ENCODE measurements at regions not wholly inside any gene's neighbourhood (a gene's known extent, or its start where the extent isn't known, plus 50 kb on each side); places are given as distances from the start of the nearest gene placed in this dataset.

DNA sequence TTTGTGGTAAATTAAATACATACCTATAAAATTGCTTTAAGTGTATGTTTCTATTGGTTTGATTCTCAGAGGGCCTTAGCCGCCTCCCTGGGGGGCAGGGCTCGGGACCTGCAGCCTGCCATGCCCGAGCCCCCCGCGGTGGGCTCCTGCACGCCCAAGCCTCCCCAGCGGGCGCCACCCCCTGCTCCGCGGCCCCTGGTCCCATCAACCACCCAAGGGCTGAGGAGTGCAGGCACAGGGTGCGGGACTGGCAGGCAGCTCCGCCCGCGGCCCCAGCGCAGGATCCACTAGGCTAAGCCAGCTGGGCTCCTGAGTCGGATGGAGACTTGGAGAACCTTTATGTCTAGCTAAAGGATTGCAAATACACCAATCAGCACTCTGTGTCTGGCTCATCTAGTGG is 108.3 kb upstream of the INPP4B start:
- no peak overlapping the region for H3K4me3 ChIP-seq (ENCODE audit: low read depth in 2 of 2, low read length in 2 of 2)
- POLR2A ChIA-PET, result no interaction called here
- no peaks in the 10 kb centered on the region for H3K36me3 ChIP-seq (ENCODE audit: control insufficient read depth, insufficient read depth, low read length)
- no peak for ATAC-seq
- no TSS peak for BruUV-seq (replicated peaks)
- no peak for DNase-seq (ENCODE audit: low read depth, low spot score)
- intact Hi-C loops (cut with micrococcal nuclease; ENCODE audit: unreplicated experiment) (no loop called here), in situ Hi-C loops (cut with HindIII; ENCODE audit: low pct_unique_long_range_greater_than_20kb, low sequenced_read_pairs) (no loop called here)
- no peaks in the 10 kb centered on the region for H3K27me3 ChIP-seq (ENCODE audit: control insufficient read depth, insufficient read depth, low read length)
- H3K9me3 ChIP-seq (ENCODE audit: control insufficient read depth, insufficient read depth, low read depth, low read length), result no peaks in the 10 kb centered on the region
- CTCF ChIA-PET, result no interaction called here
- TF ChIP-seq, protein P1, sequence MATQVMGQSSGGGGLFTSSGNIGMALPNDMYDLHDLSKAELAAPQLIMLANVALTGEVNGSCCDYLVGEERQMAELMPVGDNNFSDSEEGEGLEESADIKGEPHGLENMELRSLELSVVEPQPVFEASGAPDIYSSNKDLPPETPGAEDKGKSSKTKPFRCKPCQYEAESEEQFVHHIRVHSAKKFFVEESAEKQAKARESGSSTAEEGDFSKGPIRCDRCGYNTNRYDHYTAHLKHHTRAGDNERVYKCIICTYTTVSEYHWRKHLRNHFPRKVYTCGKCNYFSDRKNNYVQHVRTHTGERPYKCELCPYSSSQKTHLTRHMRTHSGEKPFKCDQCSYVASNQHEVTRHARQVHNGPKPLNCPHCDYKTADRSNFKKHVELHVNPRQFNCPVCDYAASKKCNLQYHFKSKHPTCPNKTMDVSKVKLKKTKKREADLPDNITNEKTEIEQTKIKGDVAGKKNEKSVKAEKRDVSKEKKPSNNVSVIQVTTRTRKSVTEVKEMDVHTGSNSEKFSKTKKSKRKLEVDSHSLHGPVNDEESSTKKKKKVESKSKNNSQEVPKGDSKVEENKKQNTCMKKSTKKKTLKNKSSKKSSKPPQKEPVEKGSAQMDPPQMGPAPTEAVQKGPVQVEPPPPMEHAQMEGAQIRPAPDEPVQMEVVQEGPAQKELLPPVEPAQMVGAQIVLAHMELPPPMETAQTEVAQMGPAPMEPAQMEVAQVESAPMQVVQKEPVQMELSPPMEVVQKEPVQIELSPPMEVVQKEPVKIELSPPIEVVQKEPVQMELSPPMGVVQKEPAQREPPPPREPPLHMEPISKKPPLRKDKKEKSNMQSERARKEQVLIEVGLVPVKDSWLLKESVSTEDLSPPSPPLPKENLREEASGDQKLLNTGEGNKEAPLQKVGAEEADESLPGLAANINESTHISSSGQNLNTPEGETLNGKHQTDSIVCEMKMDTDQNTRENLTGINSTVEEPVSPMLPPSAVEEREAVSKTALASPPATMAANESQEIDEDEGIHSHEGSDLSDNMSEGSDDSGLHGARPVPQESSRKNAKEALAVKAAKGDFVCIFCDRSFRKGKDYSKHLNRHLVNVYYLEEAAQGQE (IDR thresholded peaks at IDR 0.05; ENCODE audit: insufficient read depth in 1 of 2, low read depth in 2 of 2, low read length in 1 of 2), result no peak
- TF ChIP-seq, protein P2, sequence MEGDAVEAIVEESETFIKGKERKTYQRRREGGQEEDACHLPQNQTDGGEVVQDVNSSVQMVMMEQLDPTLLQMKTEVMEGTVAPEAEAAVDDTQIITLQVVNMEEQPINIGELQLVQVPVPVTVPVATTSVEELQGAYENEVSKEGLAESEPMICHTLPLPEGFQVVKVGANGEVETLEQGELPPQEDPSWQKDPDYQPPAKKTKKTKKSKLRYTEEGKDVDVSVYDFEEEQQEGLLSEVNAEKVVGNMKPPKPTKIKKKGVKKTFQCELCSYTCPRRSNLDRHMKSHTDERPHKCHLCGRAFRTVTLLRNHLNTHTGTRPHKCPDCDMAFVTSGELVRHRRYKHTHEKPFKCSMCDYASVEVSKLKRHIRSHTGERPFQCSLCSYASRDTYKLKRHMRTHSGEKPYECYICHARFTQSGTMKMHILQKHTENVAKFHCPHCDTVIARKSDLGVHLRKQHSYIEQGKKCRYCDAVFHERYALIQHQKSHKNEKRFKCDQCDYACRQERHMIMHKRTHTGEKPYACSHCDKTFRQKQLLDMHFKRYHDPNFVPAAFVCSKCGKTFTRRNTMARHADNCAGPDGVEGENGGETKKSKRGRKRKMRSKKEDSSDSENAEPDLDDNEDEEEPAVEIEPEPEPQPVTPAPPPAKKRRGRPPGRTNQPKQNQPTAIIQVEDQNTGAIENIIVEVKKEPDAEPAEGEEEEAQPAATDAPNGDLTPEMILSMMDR (IDR thresholded peaks at IDR 0.05), result no peak
- no peak for TF ChIP-seq SIN3A (IDR thresholded peaks at IDR 0.05; ENCODE audit: borderline replicate concordance, insufficient read depth, low read depth, low read length)
- TF ChIP-seq POLR2AphosphoS5 (IDR thresholded peaks at IDR 0.05; ENCODE audit: low read depth, low read length), result no peak
- no peak for TF ChIP-seq TCF7L2 (IDR thresholded peaks at IDR 0.05; ENCODE audit: low read depth, low read length)
- no peak overlapping the region for H3K27ac ChIP-seq (ENCODE audit: low read length)
- no peaks in the 10 kb centered on the region for H3K4me1 ChIP-seq (ENCODE audit: control insufficient read depth, insufficient read depth, low read length)

DNA sequence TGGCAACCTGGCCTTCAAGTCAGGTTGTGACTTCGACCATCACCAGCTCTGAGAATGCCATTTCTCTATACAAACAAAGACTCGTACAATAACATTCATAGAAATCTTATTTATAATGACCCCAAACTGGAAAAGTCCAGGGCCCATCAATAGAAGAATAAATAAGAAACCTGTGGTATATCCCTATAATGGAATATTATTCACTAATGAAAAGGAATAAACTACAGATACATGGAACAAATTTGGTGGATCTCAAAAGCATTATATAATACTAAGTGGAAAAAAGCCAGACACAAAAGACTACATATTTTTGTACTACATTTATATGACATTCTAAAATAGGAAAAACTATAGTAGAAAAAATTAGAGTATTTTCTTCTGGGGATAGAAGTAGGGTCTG is 109.4 kb upstream of the INPP4B start:
- DNase-seq (ENCODE audit: low read depth, low spot score), result no peak
- ATAC-seq, result no peak
- H3K4me1 ChIP-seq (ENCODE audit: control insufficient read depth, insufficient read depth, low read length), result no peaks in the 10 kb centered on the region
- no peaks in the 10 kb centered on the region for H3K27me3 ChIP-seq (ENCODE audit: control insufficient read depth, insufficient read depth, low read length)
- TF ChIP-seq SIN3A (IDR thresholded peaks at IDR 0.05; ENCODE audit: borderline replicate concordance, insufficient read depth, low read depth, low read length) (no peak), POLR2AphosphoS5 (IDR thresholded peaks at IDR 0.05; ENCODE audit: low read depth, low read length) (no peak), TCF7L2 (IDR thresholded peaks at IDR 0.05; ENCODE audit: low read depth, low read length) (no peak)
- TF ChIP-seq, protein P1 (IDR thresholded peaks at IDR 0.05; ENCODE audit: insufficient read depth in 1 of 2, low read depth in 2 of 2, low read length in 1 of 2), result no peak
- TF ChIP-seq, protein P2 (IDR thresholded peaks at IDR 0.05), result no peak
- no peaks in the 10 kb centered on the region for H3K9me3 ChIP-seq (ENCODE audit: control insufficient read depth, insufficient read depth, low read depth, low read length)
- H3K4me3 ChIP-seq (ENCODE audit: low read depth in 2 of 2, low read length in 2 of 2), result no peak overlapping the region
- POLR2A ChIA-PET, result no interaction called here
- H3K27ac ChIP-seq (ENCODE audit: low read length), result no peak overlapping the region
- intact Hi-C loops (cut with micrococcal nuclease; ENCODE audit: unreplicated experiment), result no loop called here
- H3K36me3 ChIP-seq (ENCODE audit: control insufficient read depth, insufficient read depth, low read length), result no peaks in the 10 kb centered on the region
- BruUV-seq (replicated peaks), result no TSS peak
- in situ Hi-C loops (cut with HindIII; ENCODE audit: low pct_unique_long_range_greater_than_20kb, low sequenced_read_pairs), result no loop called here
- CTCF ChIA-PET, result no interaction called here
